Lung (tissue), 11 donors: ENCODE measurements at regions not wholly inside any gene's neighbourhood (a gene's known extent, or its start where the extent isn't known, plus 50 kb on each side); places are given as distances from the start of the nearest gene placed in this dataset.

Experiments
- ATAC-seq: fragments of 200-7000 bp; cut with Tn5 transposase; one replicate; pipeline ENCODE4 v1.9.1; 2020; ENCODE audit warnings: moderate number of reproducible peaks; ENCODE audit not compliant: insufficient read depth, low FRiP score
- DNase-seq, 3 donors: peaks; one replicate each; pipeline ENCODE4 v3.0.0-alpha.2; 2013 to 2017
- H3K27ac ChIP-seq, 2 donors: one replicate each; pipeline ENCODE4 v1.5.1; 2013; ENCODE audit warnings: mild to moderate bottlenecking in 2 of 2, moderate library complexity in 2 of 2, control low read depth in 1 of 2, inconsistent platforms in 1 of 2, low read depth in 1 of 2, low read length in 1 of 2
- H3K27me3 ChIP-seq, 3 donors: one replicate each; pipeline ENCODE4 v1.5.1; 2013; ENCODE audit warnings: low read length in 2 of 3; ENCODE audit not compliant: control insufficient read depth in 3 of 3, insufficient read depth in 3 of 3
- H3K36me3 ChIP-seq, 4 donors: one replicate each; pipeline ENCODE4 v1.5.1; 2013; ENCODE audit warnings: low read length in 4 of 4, mild to moderate bottlenecking in 1 of 4, moderate library complexity in 1 of 4; ENCODE audit not compliant: control insufficient read depth in 4 of 4, insufficient read depth in 4 of 4
- H3K4me1 ChIP-seq, 5 donors: one replicate each; pipeline ENCODE4 v1.5.1; 2013; ENCODE audit warnings: low read length in 5 of 5, mild to moderate bottlenecking in 2 of 5, moderate library complexity in 1 of 5; ENCODE audit not compliant: control insufficient read depth in 5 of 5, insufficient read depth in 5 of 5
- H3K4me3 ChIP-seq: one replicate; pipeline ENCODE4 v1.5.1; 2013; ENCODE audit warnings: mild to moderate bottlenecking, control low read depth, moderate library complexity
- H3K9ac ChIP-seq, 2 donors: one replicate each; pipeline ENCODE4 v1.5.1; 2013; ENCODE audit warnings: low read length in 2 of 2, control low read depth in 1 of 2; ENCODE audit not compliant: insufficient read depth in 1 of 2
- H3K9me3 ChIP-seq, 4 donors: one replicate each; pipeline ENCODE4 v1.5.1; 2013; ENCODE audit warnings: low read length in 3 of 4, mild to moderate bottlenecking in 1 of 4, moderate library complexity in 1 of 4; ENCODE audit not compliant: control insufficient read depth in 4 of 4, insufficient read depth in 3 of 4
- CTCF ChIP-seq: IDR thresholded peaks from 2 replicates; pipeline ENCODE4 v1.5.1; 2012; ENCODE audit warnings: mild to moderate bottlenecking; ENCODE audit errors: control extremely low read depth, extremely low read depth
- WGBS, 2 donors: extraction: QIAGEN DNeasy Blood & Tissue Kit; methylation state at CpG; one replicate each; pipeline ENCODE4 v1.1.7; 2013; 5-methylcytosine and 5-hydroxymethylcytosine counted together
- donor health status: control.
- donor health status: control.
- donor health status: Bipolar disorder and iron deficiency.
- donor health status: healthy.
- donor health status: DM: yes; HTN: yes; CAD: no.

- no peak for TF ChIP-seq CTCF
- H3K27me3 ChIP-seq: peaks cover 0 to 8% (median 3%) of the 10 kb centered on the region in 3 donors
- 83 to 90% methylated on average over 20 of the region's 20 CpGs for WGBS, 2 donors
- no peak overlapping the region for H3K9ac ChIP-seq
- H3K9me3 ChIP-seq: peaks cover 0 to 13% (median 0%) of the 10 kb centered on the region in 4 donors
- DNase-seq: no peak
- H3K4me1 ChIP-seq: peaks cover 0 to 15% (median 0%) of the 10 kb centered on the region in 5 donors
- H3K4me3 ChIP-seq: no peak overlapping the region
- no peak overlapping the region for H3K27ac ChIP-seq
- ATAC-seq: no peak
- H3K36me3 ChIP-seq: no peaks in the 10 kb centered on the region
These were observed 73.1 kb upstream of the ACTRT2 start for GRCh38 chr1:2948001-2948750.

- WGBS, 2 donors: 88 to 90% methylated on average over 25 to 27 of the region's 31 CpGs
- no peak for DNase-seq
These were observed 72.3 kb upstream of the ACTRT2 start for GRCh38 chr1:2948751-2949680.

More at GRCh38 chr1:2948751-2949680, 72.3 kb upstream of the ACTRT2 start:
- Histone ChIP-seq H3K4me3 (no peak overlapping the region), H3K27me3 (peaks cover 0 to 8% (median 3%) of the 10 kb centered on the region in 3 donors), H3K27ac (no peak overlapping the region), H3K4me1 (peaks cover 0 to 15% (median 0%) of the 10 kb centered on the region in 5 donors), H3K9me3 (peaks cover 0 to 13% (median 0%) of the 10 kb centered on the region in 4 donors), H3K36me3 (no peaks in the 10 kb centered on the region), H3K9ac (no peak overlapping the region)
- no peak for ATAC-seq
- no peak for TF ChIP-seq CTCF
